Smooth muscle cell (in vitro differentiated cells): ENCODE measurements at regions not wholly inside any gene's neighbourhood (a gene's known extent, or its start where the extent isn't known, plus 50 kb on each side); places are given as distances from the start of the nearest gene placed in this dataset.

Experiments used
- DNase-seq: peaks from one replicate; lab custom pipeline; 2025; ENCODE audit not compliant: unreplicated experiment; lab: John Stamatoyannopoulos, UW
- H2AFZ ChIP-seq: fragments of 200-600 bp; sonication (generic); 2 replicates; pipeline ENCODE4 v1.6.0; 2016; ENCODE audit warnings: antibody characterized with exemption, low read depth, mild to moderate bottlenecking
- H3F3A ChIP-seq: fragments of 200-600 bp; sonication (generic); 2 replicates; pipeline ENCODE4 v1.6.0; 2017; ENCODE audit warnings: antibody characterized with exemption, low read depth
- H3K27ac ChIP-seq: fragments of 200-600 bp; sonication (generic); 2 replicates; pipeline ENCODE4 v1.5.1; 2016; ENCODE audit warnings: low read depth, mild to moderate bottlenecking
- H3K27me3 ChIP-seq: fragments of 200-600 bp; sonication (generic); 2 replicates; pipeline ENCODE4 v1.6.1; 2016; ENCODE audit warnings: low read depth, mild to moderate bottlenecking
- H3K36me3 ChIP-seq: fragments of 200-600 bp; sonication (generic); 2 replicates; pipeline ENCODE4 v1.5.1; 2016; ENCODE audit warnings: low read depth
- H3K4me1 ChIP-seq: fragments of 200-600 bp; sonication (generic); 2 replicates; pipeline ENCODE4 v1.5.1; 2016; ENCODE audit warnings: low read depth
- H3K4me2 ChIP-seq: fragments of 200-600 bp; sonication (generic); 2 replicates; pipeline ENCODE4 v1.6.0; 2016; ENCODE audit warnings: mild to moderate bottlenecking
- H3K4me3 ChIP-seq: fragments of 200-600 bp; sonication (generic); 2 replicates; pipeline ENCODE4 v1.5.1; 2016; ENCODE audit warnings: mild to moderate bottlenecking
- H3K79me2 ChIP-seq: fragments of 200-600 bp; sonication (generic); 2 replicates; pipeline ENCODE4 v1.6.0; 2016; ENCODE audit warnings: low read depth, mild to moderate bottlenecking
- H3K9ac ChIP-seq: fragments of 200-600 bp; sonication (generic); 2 replicates; pipeline ENCODE4 v1.6.0; 2016; ENCODE audit warnings: low read depth
- H3K9me3 ChIP-seq: fragments of 200-600 bp; sonication (generic); replicated peaks from 2 replicates; pipeline ENCODE4 v1.5.1; 2016; ENCODE audit warnings: low read depth
- H4K20me1 ChIP-seq: fragments of 200-600 bp; sonication (generic); 2 replicates; pipeline ENCODE4 v1.6.0; 2016; ENCODE audit warnings: low read depth
- WGBS: methylation state at CpG from one replicate; pipeline ENCODE4 v1.1.7; 2016; ENCODE audit warnings: low lambda C conversion rate; 5-methylcytosine and 5-hydroxymethylcytosine counted together
- TF ChIP-seq, protein P1 (sequence below): fragments of 200-600 bp; sonication (generic); IDR thresholded peaks from 2 replicates; pipeline ENCODE4 v1.5.1; 2017; ENCODE audit warnings: borderline replicate concordance, mild to moderate bottlenecking, antibody characterized with exemption; ENCODE audit not compliant: insufficient read depth, poor library complexity, severe bottlenecking

DNA sequence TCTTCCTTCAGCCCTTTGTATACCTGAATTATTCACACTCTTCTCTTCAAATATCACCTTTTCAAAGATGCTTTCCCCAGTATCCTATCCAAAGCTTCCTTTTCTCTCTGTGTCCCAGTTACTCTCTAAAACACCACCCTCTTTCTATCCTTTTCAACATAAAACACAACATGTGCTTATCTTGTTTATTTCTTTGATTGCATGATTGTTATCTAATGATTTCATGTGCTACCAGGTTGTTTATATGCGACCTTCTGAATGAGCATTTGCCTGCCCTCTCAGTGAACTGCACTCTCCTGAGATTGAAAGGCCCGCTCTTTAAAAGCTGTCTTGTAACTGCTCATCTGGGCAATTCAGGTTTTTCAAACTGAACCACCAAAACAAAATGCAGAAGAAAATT, 97.7 kb upstream of the FGGY start:
- 92% methylated on average over 2 of the region's 2 CpGs for WGBS
- Histone ChIP-seq H3F3A (no peaks in the 10 kb centered on the region), H3K4me2 (no peak overlapping the region), H2AFZ (no peak overlapping the region), H3K4me3 (no peak overlapping the region), H3K9ac (no peak overlapping the region), H4K20me1 (no peaks in the 10 kb centered on the region), H3K79me2 (no peaks in the 10 kb centered on the region), H3K4me1 (no peaks in the 10 kb centered on the region), H3K9me3 (no peaks in the 10 kb centered on the region), H3K27me3 (no peaks in the 10 kb centered on the region), H3K36me3 (no peaks in the 10 kb centered on the region), H3K27ac (no peak overlapping the region)
- TF ChIP-seq, protein P1, sequence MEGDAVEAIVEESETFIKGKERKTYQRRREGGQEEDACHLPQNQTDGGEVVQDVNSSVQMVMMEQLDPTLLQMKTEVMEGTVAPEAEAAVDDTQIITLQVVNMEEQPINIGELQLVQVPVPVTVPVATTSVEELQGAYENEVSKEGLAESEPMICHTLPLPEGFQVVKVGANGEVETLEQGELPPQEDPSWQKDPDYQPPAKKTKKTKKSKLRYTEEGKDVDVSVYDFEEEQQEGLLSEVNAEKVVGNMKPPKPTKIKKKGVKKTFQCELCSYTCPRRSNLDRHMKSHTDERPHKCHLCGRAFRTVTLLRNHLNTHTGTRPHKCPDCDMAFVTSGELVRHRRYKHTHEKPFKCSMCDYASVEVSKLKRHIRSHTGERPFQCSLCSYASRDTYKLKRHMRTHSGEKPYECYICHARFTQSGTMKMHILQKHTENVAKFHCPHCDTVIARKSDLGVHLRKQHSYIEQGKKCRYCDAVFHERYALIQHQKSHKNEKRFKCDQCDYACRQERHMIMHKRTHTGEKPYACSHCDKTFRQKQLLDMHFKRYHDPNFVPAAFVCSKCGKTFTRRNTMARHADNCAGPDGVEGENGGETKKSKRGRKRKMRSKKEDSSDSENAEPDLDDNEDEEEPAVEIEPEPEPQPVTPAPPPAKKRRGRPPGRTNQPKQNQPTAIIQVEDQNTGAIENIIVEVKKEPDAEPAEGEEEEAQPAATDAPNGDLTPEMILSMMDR = no peak
- DNase-seq = no peak

DNA sequence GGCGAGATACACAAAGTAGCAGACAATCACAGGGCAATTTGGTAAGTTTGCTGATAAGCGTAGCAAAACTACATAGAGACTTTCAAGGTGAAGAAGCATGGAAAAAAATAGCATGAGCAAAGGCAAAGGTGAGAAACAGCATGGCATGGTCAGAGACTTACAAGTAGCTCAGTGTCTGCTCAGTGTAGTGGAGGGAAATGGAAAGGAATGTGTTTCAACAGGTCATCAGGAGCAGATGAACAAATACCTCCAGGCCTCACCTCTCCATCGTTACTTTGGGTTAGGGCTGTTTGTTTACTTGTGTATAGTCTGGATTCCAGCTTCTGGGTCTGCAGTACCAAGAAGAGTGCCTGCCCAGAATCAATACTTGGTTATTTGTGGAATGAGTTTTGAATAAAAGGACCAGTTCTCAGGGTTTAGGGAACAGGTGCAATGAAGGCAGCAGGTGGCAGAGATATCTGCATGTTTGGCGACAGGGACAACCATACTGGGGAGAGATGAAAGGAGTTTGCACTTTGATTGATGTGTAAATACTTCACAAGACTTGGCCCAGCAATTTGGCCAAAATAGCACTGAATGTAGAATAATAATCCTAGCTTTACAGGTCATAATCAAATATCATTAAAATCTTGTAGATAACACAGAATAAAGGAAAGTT, 97.0 kb upstream of the FGGY start:
- Histone ChIP-seq H3K27me3 (no peaks in the 10 kb centered on the region), H3K4me1 (no peaks in the 10 kb centered on the region), H3F3A (no peaks in the 10 kb centered on the region), H3K4me2 (no peak overlapping the region), H2AFZ (no peak overlapping the region), H3K27ac (no peak overlapping the region), H3K36me3 (no peaks in the 10 kb centered on the region), H3K79me2 (no peaks in the 10 kb centered on the region), H4K20me1 (no peaks in the 10 kb centered on the region), H3K9ac (no peak overlapping the region), H3K4me3 (no peak overlapping the region), H3K9me3 (no peaks in the 10 kb centered on the region)
- TF ChIP-seq, protein P1 = no peak
- DNase-seq = no peak
- WGBS = 83% methylated on average over 4 of the region's 4 CpGs

DNA sequence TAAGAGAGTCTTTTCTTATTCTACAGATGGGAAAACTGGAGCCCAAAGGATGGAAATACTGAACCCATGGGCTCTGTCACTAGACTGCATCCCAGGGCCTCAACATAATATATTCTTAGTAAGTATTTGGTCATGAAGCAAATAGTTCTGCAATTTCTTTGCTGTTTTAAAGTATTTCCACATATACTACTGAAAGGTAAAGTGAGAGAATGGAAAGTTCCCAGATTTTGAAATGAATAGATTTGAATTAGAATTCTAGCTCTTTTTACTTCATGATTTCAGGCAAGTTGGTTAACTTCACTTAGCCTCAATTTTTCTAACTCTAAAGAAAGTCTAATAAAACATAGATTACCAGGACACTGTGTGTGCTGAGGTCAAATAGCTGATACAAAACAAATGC, 95.6 kb upstream of the FGGY start:
- Histone ChIP-seq H3K9ac (no peak overlapping the region), H3K36me3 (no peaks in the 10 kb centered on the region), H3K4me2 (no peak overlapping the region), H3K4me3 (no peak overlapping the region), H3K79me2 (no peaks in the 10 kb centered on the region), H4K20me1 (no peaks in the 10 kb centered on the region), H3K27ac (no peak overlapping the region), H3K27me3 (no peaks in the 10 kb centered on the region), H2AFZ (no peak overlapping the region), H3K4me1 (no peaks in the 10 kb centered on the region), H3F3A (no peaks in the 10 kb centered on the region), H3K9me3 (no peaks in the 10 kb centered on the region)
- TF ChIP-seq, protein P1 = no peak
- DNase-seq = no peak

DNA sequence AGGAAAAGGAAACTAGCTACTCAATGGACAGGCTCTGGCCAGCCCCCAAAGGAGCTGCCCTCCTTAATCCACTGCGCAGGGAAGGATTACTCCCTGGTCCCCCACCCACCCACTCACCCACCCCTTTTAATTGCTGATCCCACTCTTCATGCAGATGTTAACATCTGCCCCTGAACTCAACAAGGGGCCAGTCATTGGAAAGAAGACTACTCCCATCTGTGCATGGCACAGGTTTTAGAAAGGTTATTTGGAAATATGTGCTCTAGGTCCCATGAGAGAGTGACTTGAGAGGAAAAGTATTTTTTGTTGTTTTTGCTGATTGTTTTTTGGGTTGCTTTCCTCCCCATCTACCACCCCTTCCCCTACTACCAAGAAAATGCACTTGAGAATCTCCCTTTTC, 94.4 kb upstream of the FGGY start:
- no peak for DNase-seq
- Histone ChIP-seq H4K20me1 (no peaks in the 10 kb centered on the region), H3K27me3 (no peaks in the 10 kb centered on the region), H3K79me2 (no peaks in the 10 kb centered on the region), H3K4me1 (no peaks in the 10 kb centered on the region), H3K9ac (no peak overlapping the region), H2AFZ (no peak overlapping the region), H3K9me3 (no peaks in the 10 kb centered on the region), H3F3A (no peaks in the 10 kb centered on the region), H3K4me3 (no peak overlapping the region), H3K27ac (no peak overlapping the region), H3K4me2 (no peak overlapping the region), H3K36me3 (no peaks in the 10 kb centered on the region)
- WGBS = 78% methylated on average over 1 of the region's 1 CpG
- TF ChIP-seq, protein P1 = no peak
